ENCODE measurements at regions not wholly inside any gene's neighbourhood (a gene's known extent, or its start where the extent isn't known, plus 50 kb on each side); places are given as distances from the start of the nearest gene placed in this dataset.

DNA sequence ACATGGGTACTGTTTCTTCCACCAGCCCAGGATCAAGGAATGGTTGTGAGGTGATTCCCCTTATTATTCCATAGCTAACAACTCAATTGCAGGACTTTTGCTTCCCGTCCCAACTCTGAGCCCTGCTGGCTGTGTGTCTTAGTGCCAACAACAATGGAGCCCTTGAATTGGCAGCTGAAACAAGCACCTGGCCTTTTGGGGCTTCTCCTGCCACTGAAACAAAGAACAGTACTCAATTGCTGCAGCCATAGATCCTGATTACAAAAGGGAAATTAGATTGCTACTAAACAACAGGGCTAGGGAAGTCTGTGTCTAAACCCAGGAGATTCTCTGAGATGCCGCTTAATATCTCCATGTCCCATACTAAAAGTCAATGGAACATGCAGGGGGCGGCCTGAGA lies 61.3 kb upstream of the CARMIL1 start:
- no peaks in the 10 kb centered on the region for H3K9me3 Mint-ChIP-seq (ENCODE audit: unreplicated experiment)
- no peak for DNase-seq (ENCODE audit: extremely low spot score, unreplicated experiment)
- no peak overlapping the region for H3K27ac Mint-ChIP-seq (ENCODE audit: unreplicated experiment)
- peaks cover 2% of the 10 kb centered on the region for H3K4me1 Mint-ChIP-seq (ENCODE audit: unreplicated experiment)
- TF ChIP-seq, protein P1, sequence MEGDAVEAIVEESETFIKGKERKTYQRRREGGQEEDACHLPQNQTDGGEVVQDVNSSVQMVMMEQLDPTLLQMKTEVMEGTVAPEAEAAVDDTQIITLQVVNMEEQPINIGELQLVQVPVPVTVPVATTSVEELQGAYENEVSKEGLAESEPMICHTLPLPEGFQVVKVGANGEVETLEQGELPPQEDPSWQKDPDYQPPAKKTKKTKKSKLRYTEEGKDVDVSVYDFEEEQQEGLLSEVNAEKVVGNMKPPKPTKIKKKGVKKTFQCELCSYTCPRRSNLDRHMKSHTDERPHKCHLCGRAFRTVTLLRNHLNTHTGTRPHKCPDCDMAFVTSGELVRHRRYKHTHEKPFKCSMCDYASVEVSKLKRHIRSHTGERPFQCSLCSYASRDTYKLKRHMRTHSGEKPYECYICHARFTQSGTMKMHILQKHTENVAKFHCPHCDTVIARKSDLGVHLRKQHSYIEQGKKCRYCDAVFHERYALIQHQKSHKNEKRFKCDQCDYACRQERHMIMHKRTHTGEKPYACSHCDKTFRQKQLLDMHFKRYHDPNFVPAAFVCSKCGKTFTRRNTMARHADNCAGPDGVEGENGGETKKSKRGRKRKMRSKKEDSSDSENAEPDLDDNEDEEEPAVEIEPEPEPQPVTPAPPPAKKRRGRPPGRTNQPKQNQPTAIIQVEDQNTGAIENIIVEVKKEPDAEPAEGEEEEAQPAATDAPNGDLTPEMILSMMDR (IDR thresholded peaks at IDR 0.05): no peak
- no peak overlapping the region for H3K4me3 Mint-ChIP-seq (ENCODE audit: unreplicated experiment)
- H3K36me3 Mint-ChIP-seq (ENCODE audit: unreplicated experiment): no peaks in the 10 kb centered on the region
- H3K27me3 Mint-ChIP-seq (ENCODE audit: unreplicated experiment): no peaks in the 10 kb centered on the region

DNA sequence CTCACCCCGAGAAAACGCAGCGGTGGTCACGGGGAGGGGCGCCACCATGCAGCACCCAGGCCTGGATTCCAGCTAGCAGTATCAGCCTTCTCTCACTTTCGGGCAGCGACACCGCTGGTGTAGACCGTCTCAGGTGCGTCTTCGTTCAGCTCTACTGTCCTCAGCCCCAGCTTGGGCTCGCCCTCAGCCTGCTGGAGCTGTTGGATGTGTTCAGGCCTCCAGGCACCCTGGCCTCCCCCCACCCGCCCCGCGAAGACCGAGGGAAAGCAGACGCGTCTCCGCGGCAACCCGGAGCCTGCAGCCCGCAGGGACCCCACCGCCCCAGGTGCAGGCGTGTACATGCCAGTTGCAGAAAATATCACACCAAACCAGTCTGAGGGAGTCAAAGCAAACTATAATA lies 60.8 kb upstream of the CARMIL1 start:
- TF ChIP-seq, protein P1 (IDR thresholded peaks at IDR 0.05): no peak
- Mint-ChIP-seq H3K27ac (ENCODE audit: unreplicated experiment) (no peak overlapping the region), H3K36me3 (ENCODE audit: unreplicated experiment) (no peaks in the 10 kb centered on the region), H3K4me1 (ENCODE audit: unreplicated experiment) (peaks cover 7% of the 10 kb centered on the region), H3K27me3 (ENCODE audit: unreplicated experiment) (no peaks in the 10 kb centered on the region), H3K4me3 (ENCODE audit: unreplicated experiment) (no peak overlapping the region), H3K9me3 (ENCODE audit: unreplicated experiment) (no peaks in the 10 kb centered on the region)
- no peak for DNase-seq (ENCODE audit: extremely low spot score, unreplicated experiment)

DNA sequence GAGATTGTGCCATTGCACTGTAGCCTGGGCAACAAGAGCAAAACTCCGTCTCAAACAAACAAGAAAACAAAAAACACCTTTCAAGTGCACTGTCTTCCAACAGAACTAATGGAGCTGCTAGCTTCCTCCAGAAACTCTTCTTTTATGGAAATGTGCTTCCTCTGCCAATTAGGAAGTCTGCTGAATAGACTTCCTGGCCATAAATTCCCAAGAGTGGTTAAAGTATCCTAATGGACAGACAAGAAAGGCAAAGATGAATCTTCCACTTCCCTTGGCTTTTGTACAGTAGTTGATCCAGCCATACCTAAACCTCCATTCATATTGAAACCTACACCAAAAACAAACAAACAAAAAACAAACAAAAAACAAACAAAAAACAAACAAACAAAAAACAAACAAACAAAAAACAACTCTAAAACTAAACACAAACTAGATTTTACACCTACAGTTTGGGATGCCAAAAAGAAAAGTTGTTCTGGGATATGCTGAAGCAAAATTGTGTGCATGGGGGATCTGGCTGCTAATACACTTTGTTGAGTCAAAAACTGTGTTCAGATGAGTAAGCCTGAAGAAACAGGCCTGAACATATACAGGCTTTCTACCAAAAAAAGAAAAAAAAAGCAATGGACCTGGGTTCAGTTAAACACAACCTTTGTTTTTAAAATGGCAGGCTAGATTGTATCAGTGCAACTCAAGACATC lies 59.8 kb upstream of the CARMIL1 start:
- Mint-ChIP-seq H3K4me1 (ENCODE audit: unreplicated experiment) (peaks cover 13% of the 10 kb centered on the region), H3K4me3 (ENCODE audit: unreplicated experiment) (no peak overlapping the region), H3K9me3 (ENCODE audit: unreplicated experiment) (no peaks in the 10 kb centered on the region), H3K27ac (ENCODE audit: unreplicated experiment) (no peak overlapping the region), H3K27me3 (ENCODE audit: unreplicated experiment) (no peaks in the 10 kb centered on the region), H3K36me3 (ENCODE audit: unreplicated experiment) (no peaks in the 10 kb centered on the region)
- DNase-seq (ENCODE audit: extremely low spot score, unreplicated experiment): no peak
- TF ChIP-seq, protein P1 (IDR thresholded peaks at IDR 0.05): no peak

DNA sequence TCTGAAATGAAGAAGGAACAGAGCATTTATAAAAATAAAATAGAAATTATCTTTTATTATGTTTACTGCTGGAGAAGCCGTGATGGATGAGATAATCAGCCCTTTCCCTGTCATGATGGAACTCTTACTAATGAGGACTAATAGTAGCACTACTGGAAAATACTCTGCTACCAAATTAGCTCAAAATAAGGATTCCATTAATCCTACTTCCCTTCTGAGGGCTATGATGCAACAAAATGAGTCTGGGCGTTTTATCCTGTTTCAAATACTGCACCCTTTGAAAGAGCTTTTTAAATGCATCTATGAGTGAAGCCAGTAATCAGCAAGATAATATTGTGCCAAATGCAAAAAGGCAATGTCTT lies 59.3 kb upstream of the CARMIL1 start:
- H3K9me3 Mint-ChIP-seq (ENCODE audit: unreplicated experiment): no peaks in the 10 kb centered on the region
- no peaks in the 10 kb centered on the region for H3K27me3 Mint-ChIP-seq (ENCODE audit: unreplicated experiment)
- H3K4me1 Mint-ChIP-seq (ENCODE audit: unreplicated experiment): peaks cover 13% of the 10 kb centered on the region
- H3K27ac Mint-ChIP-seq (ENCODE audit: unreplicated experiment): no peak overlapping the region
- TF ChIP-seq, protein P1 (IDR thresholded peaks at IDR 0.05): no peak
- no peak for DNase-seq (ENCODE audit: extremely low spot score, unreplicated experiment)
- H3K4me3 Mint-ChIP-seq (ENCODE audit: unreplicated experiment): no peak overlapping the region
- no peaks in the 10 kb centered on the region for H3K36me3 Mint-ChIP-seq (ENCODE audit: unreplicated experiment)

DNA sequence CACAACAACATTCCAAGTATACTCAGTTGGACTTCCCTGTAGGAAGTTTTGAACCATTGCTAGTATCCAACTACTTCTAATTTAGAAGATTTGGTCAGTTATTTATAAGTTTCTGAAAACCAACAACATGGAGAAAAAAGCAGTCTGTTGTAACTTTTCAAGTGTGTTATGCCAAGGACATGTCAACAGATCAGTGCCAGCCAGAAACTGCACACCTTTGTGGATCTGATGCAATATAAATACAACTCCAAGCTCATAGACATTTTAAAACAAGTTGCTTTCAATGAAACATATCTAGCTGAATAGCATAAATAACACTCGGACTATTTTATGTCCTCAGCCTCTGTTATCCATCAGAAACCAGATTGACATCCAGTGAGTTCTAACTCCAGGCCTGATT lies 58.3 kb upstream of the CARMIL1 start:
- Mint-ChIP-seq H3K36me3 (ENCODE audit: unreplicated experiment) (no peaks in the 10 kb centered on the region), H3K27me3 (ENCODE audit: unreplicated experiment) (no peaks in the 10 kb centered on the region), H3K4me1 (ENCODE audit: unreplicated experiment) (peaks cover 12% of the 10 kb centered on the region), H3K9me3 (ENCODE audit: unreplicated experiment) (no peaks in the 10 kb centered on the region), H3K27ac (ENCODE audit: unreplicated experiment) (no peak overlapping the region), H3K4me3 (ENCODE audit: unreplicated experiment) (no peak overlapping the region)
- no peak for DNase-seq (ENCODE audit: extremely low spot score, unreplicated experiment)
- TF ChIP-seq, protein P1 (IDR thresholded peaks at IDR 0.05): no peak

All from osteocyte (in vitro differentiated cells).